ENCODE measurements at regions not wholly inside any gene's neighbourhood (a gene's known extent, or its start where the extent isn't known, plus 50 kb on each side); places are given as distances from the start of the nearest gene placed in this dataset.
"Not testable (repeated sequence)": the region's sequence is repeated elsewhere in the genome, so short reads cannot be mapped to it uniquely, and the experiment has no call there.

DNA sequence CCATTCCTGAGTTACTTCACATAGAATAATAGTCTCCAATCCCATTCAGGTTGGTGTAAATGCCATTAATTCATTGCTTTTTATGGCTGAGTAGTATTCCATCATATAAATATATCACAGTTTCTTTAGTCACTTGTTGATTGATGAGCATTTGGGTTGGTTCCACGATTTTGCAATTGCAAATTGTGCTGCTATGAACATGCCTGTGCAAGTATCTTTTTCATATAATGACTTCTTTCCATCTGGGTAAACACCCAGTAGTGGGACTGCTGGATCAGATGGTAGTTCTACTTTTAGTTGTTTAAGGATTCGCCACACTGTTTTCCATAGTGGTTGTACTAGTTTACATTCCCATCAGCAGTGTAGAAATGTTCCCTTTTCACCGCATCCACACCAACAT is 107.0 kb downstream of the CDC7 start:
- POLR2A ChIA-PET; H3K27me3 ChIP-seq (ENCODE audit: control insufficient read depth, insufficient read depth, low read length); intact Hi-C loops (cut with micrococcal nuclease; ENCODE audit: unreplicated experiment); H3K9me3 ChIP-seq (ENCODE audit: control insufficient read depth, insufficient read depth, low read depth, low read length); DNase-seq (ENCODE audit: low read depth, low spot score); H3K4me1 ChIP-seq (ENCODE audit: control insufficient read depth, insufficient read depth, low read length); CTCF ChIA-PET; H3K36me3 ChIP-seq (ENCODE audit: control insufficient read depth, insufficient read depth, low read length); H3K4me3 ChIP-seq (ENCODE audit: low read depth in 2 of 2, low read length in 2 of 2); H3K27ac ChIP-seq (ENCODE audit: low read length); in situ Hi-C loops (cut with HindIII; ENCODE audit: low pct_unique_long_range_greater_than_20kb, low sequenced_read_pairs); ATAC-seq; BruUV-seq (replicated peaks): not testable (repeated sequence)

DNA sequence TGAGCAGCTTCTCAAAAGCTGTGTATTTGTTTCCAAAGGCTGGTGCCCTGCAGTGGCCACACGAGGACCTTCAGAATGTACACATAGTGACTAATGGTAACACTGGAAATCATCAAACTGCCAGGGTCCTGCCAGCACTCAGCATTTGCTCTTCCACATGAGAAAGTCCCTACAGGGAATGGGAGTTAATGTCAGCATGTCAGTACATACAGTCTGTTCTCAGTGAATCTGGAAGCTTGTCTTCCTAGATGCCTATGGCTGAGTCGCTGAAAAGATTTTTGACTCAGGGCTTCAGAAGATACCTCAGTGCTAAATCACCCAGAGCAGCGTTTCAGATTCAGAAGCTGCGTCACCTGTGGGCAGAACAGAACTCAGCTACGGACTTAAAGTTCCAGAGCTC is 108.2 kb downstream of the CDC7 start:
- CTCF ChIA-PET = no interaction called here

DNA sequence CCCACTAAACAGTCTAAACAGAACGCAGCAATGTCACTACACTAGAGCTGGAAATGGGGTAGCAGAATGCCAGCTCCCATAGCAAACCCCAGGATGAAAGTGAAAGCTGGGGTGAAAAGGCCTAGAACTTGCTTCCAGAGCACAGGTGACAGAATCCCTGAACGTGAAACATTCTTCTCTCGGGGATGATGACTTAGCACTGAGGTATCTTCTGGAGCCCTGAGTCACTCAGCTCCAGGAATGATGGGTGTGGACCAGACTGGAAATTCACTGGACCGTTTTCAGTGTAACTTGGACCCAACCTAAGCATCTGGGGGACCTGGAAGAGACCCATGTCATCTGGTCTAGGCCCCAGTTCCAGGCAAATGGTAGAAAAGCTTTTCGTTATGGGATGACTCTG is 108.9 kb downstream of the CDC7 start:
- POLR2A ChIA-PET = no interaction called here
- ATAC-seq = no peak
- Histone ChIP-seq H3K4me3 (ENCODE audit: low read depth in 2 of 2, low read length in 2 of 2) (no peak overlapping the region), H3K9me3 (ENCODE audit: control insufficient read depth, insufficient read depth, low read depth, low read length) (no peaks in the 10 kb centered on the region), H3K27ac (ENCODE audit: low read length) (no peak overlapping the region), H3K36me3 (ENCODE audit: control insufficient read depth, insufficient read depth, low read length) (no peaks in the 10 kb centered on the region), H3K27me3 (ENCODE audit: control insufficient read depth, insufficient read depth, low read length) (no peaks in the 10 kb centered on the region), H3K4me1 (ENCODE audit: control insufficient read depth, insufficient read depth, low read length) (no peaks in the 10 kb centered on the region)
- DNase-seq (ENCODE audit: low read depth, low spot score) = no peak
- no peak for TF ChIP-seq POLR2AphosphoS5 (IDR thresholded peaks at IDR 0.05; ENCODE audit: low read depth, low read length)
- no peak for TF ChIP-seq SIN3A (IDR thresholded peaks at IDR 0.05; ENCODE audit: borderline replicate concordance, insufficient read depth, low read depth, low read length)
- TF ChIP-seq, protein P1, sequence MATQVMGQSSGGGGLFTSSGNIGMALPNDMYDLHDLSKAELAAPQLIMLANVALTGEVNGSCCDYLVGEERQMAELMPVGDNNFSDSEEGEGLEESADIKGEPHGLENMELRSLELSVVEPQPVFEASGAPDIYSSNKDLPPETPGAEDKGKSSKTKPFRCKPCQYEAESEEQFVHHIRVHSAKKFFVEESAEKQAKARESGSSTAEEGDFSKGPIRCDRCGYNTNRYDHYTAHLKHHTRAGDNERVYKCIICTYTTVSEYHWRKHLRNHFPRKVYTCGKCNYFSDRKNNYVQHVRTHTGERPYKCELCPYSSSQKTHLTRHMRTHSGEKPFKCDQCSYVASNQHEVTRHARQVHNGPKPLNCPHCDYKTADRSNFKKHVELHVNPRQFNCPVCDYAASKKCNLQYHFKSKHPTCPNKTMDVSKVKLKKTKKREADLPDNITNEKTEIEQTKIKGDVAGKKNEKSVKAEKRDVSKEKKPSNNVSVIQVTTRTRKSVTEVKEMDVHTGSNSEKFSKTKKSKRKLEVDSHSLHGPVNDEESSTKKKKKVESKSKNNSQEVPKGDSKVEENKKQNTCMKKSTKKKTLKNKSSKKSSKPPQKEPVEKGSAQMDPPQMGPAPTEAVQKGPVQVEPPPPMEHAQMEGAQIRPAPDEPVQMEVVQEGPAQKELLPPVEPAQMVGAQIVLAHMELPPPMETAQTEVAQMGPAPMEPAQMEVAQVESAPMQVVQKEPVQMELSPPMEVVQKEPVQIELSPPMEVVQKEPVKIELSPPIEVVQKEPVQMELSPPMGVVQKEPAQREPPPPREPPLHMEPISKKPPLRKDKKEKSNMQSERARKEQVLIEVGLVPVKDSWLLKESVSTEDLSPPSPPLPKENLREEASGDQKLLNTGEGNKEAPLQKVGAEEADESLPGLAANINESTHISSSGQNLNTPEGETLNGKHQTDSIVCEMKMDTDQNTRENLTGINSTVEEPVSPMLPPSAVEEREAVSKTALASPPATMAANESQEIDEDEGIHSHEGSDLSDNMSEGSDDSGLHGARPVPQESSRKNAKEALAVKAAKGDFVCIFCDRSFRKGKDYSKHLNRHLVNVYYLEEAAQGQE (IDR thresholded peaks at IDR 0.05; ENCODE audit: insufficient read depth in 1 of 2, low read depth in 2 of 2, low read length in 1 of 2) = no peak
- no peak for TF ChIP-seq TCF7L2 (IDR thresholded peaks at IDR 0.05; ENCODE audit: low read depth, low read length)
- TF ChIP-seq, protein P2, sequence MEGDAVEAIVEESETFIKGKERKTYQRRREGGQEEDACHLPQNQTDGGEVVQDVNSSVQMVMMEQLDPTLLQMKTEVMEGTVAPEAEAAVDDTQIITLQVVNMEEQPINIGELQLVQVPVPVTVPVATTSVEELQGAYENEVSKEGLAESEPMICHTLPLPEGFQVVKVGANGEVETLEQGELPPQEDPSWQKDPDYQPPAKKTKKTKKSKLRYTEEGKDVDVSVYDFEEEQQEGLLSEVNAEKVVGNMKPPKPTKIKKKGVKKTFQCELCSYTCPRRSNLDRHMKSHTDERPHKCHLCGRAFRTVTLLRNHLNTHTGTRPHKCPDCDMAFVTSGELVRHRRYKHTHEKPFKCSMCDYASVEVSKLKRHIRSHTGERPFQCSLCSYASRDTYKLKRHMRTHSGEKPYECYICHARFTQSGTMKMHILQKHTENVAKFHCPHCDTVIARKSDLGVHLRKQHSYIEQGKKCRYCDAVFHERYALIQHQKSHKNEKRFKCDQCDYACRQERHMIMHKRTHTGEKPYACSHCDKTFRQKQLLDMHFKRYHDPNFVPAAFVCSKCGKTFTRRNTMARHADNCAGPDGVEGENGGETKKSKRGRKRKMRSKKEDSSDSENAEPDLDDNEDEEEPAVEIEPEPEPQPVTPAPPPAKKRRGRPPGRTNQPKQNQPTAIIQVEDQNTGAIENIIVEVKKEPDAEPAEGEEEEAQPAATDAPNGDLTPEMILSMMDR (IDR thresholded peaks at IDR 0.05) = no peak
- CTCF ChIA-PET = no interaction called here
- in situ Hi-C loops (cut with HindIII; ENCODE audit: low pct_unique_long_range_greater_than_20kb, low sequenced_read_pairs) = no loop called here
- no TSS peak for BruUV-seq (replicated peaks)
- intact Hi-C loops (cut with micrococcal nuclease; ENCODE audit: unreplicated experiment) = no loop called here

More for the DNA sequence above, 108.2 kb downstream of the CDC7 start:
- intact Hi-C loops (cut with micrococcal nuclease; ENCODE audit: unreplicated experiment) = no loop called here
- H3K9me3 ChIP-seq (ENCODE audit: control insufficient read depth, insufficient read depth, low read depth, low read length) = no peaks in the 10 kb centered on the region
- in situ Hi-C loops (cut with HindIII; ENCODE audit: low pct_unique_long_range_greater_than_20kb, low sequenced_read_pairs) = no loop called here
- no peaks in the 10 kb centered on the region for H3K4me1 ChIP-seq (ENCODE audit: control insufficient read depth, insufficient read depth, low read length)
- TF ChIP-seq, protein P2 (IDR thresholded peaks at IDR 0.05) = no peak
- TF ChIP-seq, protein P1 (IDR thresholded peaks at IDR 0.05; ENCODE audit: insufficient read depth in 1 of 2, low read depth in 2 of 2, low read length in 1 of 2) = no peak
- no peak for TF ChIP-seq TCF7L2 (IDR thresholded peaks at IDR 0.05; ENCODE audit: low read depth, low read length)
- no peak for TF ChIP-seq SIN3A (IDR thresholded peaks at IDR 0.05; ENCODE audit: borderline replicate concordance, insufficient read depth, low read depth, low read length)
- TF ChIP-seq POLR2AphosphoS5 (IDR thresholded peaks at IDR 0.05; ENCODE audit: low read depth, low read length) = no peak
- H3K4me3 ChIP-seq (ENCODE audit: low read depth in 2 of 2, low read length in 2 of 2) = no peak overlapping the region
- no peak overlapping the region for H3K27ac ChIP-seq (ENCODE audit: low read length)
- H3K27me3 ChIP-seq (ENCODE audit: control insufficient read depth, insufficient read depth, low read length) = no peaks in the 10 kb centered on the region
- DNase-seq (ENCODE audit: low read depth, low spot score) (no peak), ATAC-seq (peak; percentile 63)
- H3K36me3 ChIP-seq (ENCODE audit: control insufficient read depth, insufficient read depth, low read length) = no peaks in the 10 kb centered on the region
- BruUV-seq (replicated peaks) = no TSS peak
- POLR2A ChIA-PET = no interaction called here

All from Panc1 (cell line).